Tibial nerve (tissue), 4 donors: ENCODE measurements at regions not wholly inside any gene's neighbourhood (a gene's known extent, or its start where the extent isn't known, plus 50 kb on each side); places are given as distances from the start of the nearest gene placed in this dataset.
A peak's percentile ranks its signal among the peaks of the same experiment; 100 is the strongest.

ENCODE experiments used
- EP300 ChIP-seq, 2 donors: sonication (generic); formaldehyde crosslinking; IDR thresholded peaks; one replicate each; pipeline ENCODE4 v1.6.1; 2017; ENCODE audit warnings: antibody characterized with exemption in 2 of 2, mild to moderate bottlenecking in 1 of 2
- TF ChIP-seq, protein P1 (sequence below), 5 experiments: fragments of 200-600 bp in 3 of 5; fragments of 450-650 bp in 2 of 5; sonication (generic) in 3 of 5; IDR thresholded peaks; one replicate each; pipeline ENCODE4 v1.5.1; 2016 to 2019; ENCODE audit warnings: antibody characterized with exemption in 5 of 5, mild to moderate bottlenecking in 3 of 5, moderate library complexity in 2 of 5

DNA sequence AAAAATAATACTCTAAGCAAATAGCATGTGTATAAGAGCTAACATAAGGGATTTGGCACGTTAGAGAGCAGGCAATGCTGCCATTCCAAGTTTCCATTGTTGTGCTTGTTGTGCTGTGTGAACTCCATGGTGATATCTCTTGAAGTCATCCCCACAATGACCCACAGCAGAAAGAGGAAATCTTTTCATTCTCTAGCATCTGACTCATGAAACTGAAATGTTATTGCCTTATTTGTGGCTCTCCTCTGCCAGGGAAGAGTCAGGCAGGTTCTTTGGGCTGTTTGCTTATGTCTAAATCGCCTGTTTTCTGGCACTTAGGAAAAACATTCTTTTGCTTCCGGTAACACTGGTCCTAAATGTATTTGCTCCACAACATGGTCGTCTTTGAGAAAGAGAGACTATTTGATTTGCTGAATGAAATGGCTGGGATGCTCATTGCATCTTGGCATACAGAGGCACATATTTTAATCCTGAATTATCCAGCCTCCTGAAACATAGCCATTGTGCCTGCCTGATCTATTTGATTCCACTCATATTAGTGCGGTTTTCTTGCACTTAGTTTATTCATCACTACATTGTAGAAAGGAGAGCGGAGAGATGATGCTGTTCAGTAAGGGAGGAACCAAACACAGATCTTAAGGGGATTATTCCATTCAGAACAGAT, 188.8 kb downstream of the CSNK1G3 start:
- TF ChIP-seq, protein P1, sequence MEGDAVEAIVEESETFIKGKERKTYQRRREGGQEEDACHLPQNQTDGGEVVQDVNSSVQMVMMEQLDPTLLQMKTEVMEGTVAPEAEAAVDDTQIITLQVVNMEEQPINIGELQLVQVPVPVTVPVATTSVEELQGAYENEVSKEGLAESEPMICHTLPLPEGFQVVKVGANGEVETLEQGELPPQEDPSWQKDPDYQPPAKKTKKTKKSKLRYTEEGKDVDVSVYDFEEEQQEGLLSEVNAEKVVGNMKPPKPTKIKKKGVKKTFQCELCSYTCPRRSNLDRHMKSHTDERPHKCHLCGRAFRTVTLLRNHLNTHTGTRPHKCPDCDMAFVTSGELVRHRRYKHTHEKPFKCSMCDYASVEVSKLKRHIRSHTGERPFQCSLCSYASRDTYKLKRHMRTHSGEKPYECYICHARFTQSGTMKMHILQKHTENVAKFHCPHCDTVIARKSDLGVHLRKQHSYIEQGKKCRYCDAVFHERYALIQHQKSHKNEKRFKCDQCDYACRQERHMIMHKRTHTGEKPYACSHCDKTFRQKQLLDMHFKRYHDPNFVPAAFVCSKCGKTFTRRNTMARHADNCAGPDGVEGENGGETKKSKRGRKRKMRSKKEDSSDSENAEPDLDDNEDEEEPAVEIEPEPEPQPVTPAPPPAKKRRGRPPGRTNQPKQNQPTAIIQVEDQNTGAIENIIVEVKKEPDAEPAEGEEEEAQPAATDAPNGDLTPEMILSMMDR (IDR thresholded peaks at IDR 0.05): no peak
- peak in 1 of 2 donors; percentile 64 for TF ChIP-seq EP300 (IDR thresholded peaks at IDR 0.05)
